RWPE1 (cell line): ENCODE measurements at regions not wholly inside any gene's neighbourhood (a gene's known extent, or its start where the extent isn't known, plus 50 kb on each side); places are given as distances from the start of the nearest gene placed in this dataset.

Source experiments
- CTCF ChIA-PET: fragments of 350-600 bp; sonication (Branson Sonifier 250); formaldehyde crosslinking; extraction: SDS; loops from one replicate; lab custom pipeline; 2021; lab: Yijun Ruan, JAX
- POLR2A ChIA-PET: fragments of 400-600 bp; formaldehyde crosslinking; extraction: SDS; loops from one replicate; lab custom pipeline; 2020; ENCODE audit warnings: antibody characterized with exemption; ENCODE audit not compliant: low non-redundant PET; lab: Yijun Ruan, JAX
- DNase-seq: peaks from one replicate; pipeline ENCODE4 v3.0.0; 2012; ENCODE audit warnings: low spot score
- H3K27ac ChIP-seq: fragments of 450-650 bp; 2 replicates; pipeline ENCODE4 v1.5.1; 2017
- CTCF ChIP-seq: fragments of 450-650 bp; conservative IDR thresholded peaks from 2 replicates; pipeline ENCODE4 v1.5.1; 2017; ENCODE audit warnings: low read depth, mild to moderate bottlenecking

GRCh38 chr5:107203243-107203642 is 467.5 kb downstream of the EFNA5 start:
- H3K27ac ChIP-seq = no peak overlapping the region
- no peak for DNase-seq
- no peak for TF ChIP-seq CTCF
- ChIA-PET CTCF (interaction anchor here (0.6 kb wide), 1 partner anchor 279 kb away, joined by 3 read pairs; no protein-coding TSS in a partner anchor), POLR2A (no interaction called here)

- DNase-seq = no peak
- ChIA-PET POLR2A (no interaction called here), CTCF (interaction anchor here (0.6 to 0.7 kb wide), 2 partner anchors 67 to 479 kb away, joined by 3 read pairs; no protein-coding TSS in a partner anchor)
- no peak for TF ChIP-seq CTCF
- no peak overlapping the region for H3K27ac ChIP-seq
Observed at GRCh38 chr5:107199756-107200155, 471.0 kb downstream of the EFNA5 start.

- no peak for DNase-seq
- TF ChIP-seq CTCF = no peak
- no peak overlapping the region for H3K27ac ChIP-seq
- ChIA-PET CTCF (interaction anchor here (0.6 kb wide), 1 partner anchor 82 kb away, joined by 3 read pairs; no protein-coding TSS in a partner anchor), POLR2A (no interaction called here)
Observed at GRCh38 chr5:107196500-107197059, 474.2 kb downstream of the EFNA5 start.

- no peak for DNase-seq
- ChIA-PET CTCF (interaction anchor here (0.6 kb wide), 1 partner anchor 82 kb away, joined by 3 read pairs; no protein-coding TSS in a partner anchor), POLR2A (no interaction called here)
- H3K27ac ChIP-seq = no peak overlapping the region
- TF ChIP-seq CTCF = no peak
Observed at GRCh38 chr5:107195890-107196395, 474.8 kb downstream of the EFNA5 start.

- no peak for TF ChIP-seq CTCF
- DNase-seq = no peak
- CTCF ChIA-PET = no interaction called here
- H3K27ac ChIP-seq = no peak overlapping the region
- POLR2A ChIA-PET = interaction anchor here (0.7 kb wide), 1 partner anchor 73 kb away, joined by 5 read pairs; no protein-coding TSS in a partner anchor
Observed at GRCh38 chr5:107184871-107185270, 485.9 kb downstream of the EFNA5 start.

GRCh38 chr5:107184066-107184465 is 486.7 kb downstream of the EFNA5 start:
- no peak overlapping the region for H3K27ac ChIP-seq
- TF ChIP-seq CTCF = no peak
- no peak for DNase-seq
- CTCF ChIA-PET = interaction anchor here (0.6 kb wide), 1 partner anchor 939 kb away, joined by 3 read pairs; no protein-coding TSS in a partner anchor
- POLR2A ChIA-PET = no interaction called here
